BLaER1 treated with 17β-estradiol and CSF1 and Interleukin-3, amounts not matched to agents 10 nM and 100 nM (cell line): ENCODE measurements at regions not wholly inside any gene's neighbourhood (a gene's known extent, or its start where the extent isn't known, plus 50 kb on each side); places are given as distances from the start of the nearest gene placed in this dataset.
"Not testable (repeated sequence)": the region's sequence is repeated elsewhere in the genome, so short reads cannot be mapped to it uniquely, and the experiment has no call there.

Experiments used
- H3K27ac ChIP-seq, 11 experiments: shearing (Covaris generic); formaldehyde crosslinking; 2 replicates each; pipeline ENCODE4 v1.8.1; 2022
- H3K27me3 ChIP-seq, 11 experiments: shearing (Covaris generic); formaldehyde crosslinking; 2 replicates each; pipeline ENCODE4 v1.8.1; 2022
- H3K36me3 ChIP-seq, 11 experiments: shearing (Covaris generic); formaldehyde crosslinking; 2 replicates each; pipeline ENCODE4 v1.8.1; 2022
- H3K4me1 ChIP-seq, 10 experiments: shearing (Covaris generic); formaldehyde crosslinking; 2 replicates each; pipeline ENCODE4 v1.8.1; 2022
- H3K4me2 ChIP-seq, 11 experiments: shearing (Covaris generic); formaldehyde crosslinking; 2 replicates each; pipeline ENCODE4 v1.8.1; 2022
- H3K4me3 ChIP-seq, 10 experiments: shearing (Covaris generic); formaldehyde crosslinking; 2 replicates each; pipeline ENCODE4 v1.8.1; 2022
- H3K9ac ChIP-seq, 11 experiments: shearing (Covaris generic); formaldehyde crosslinking; 2 replicates each; pipeline ENCODE4 v1.8.1; 2022
- H3K9me3 ChIP-seq, 11 experiments: shearing (Covaris generic); formaldehyde crosslinking; replicated peaks in 1 of 11; 2 replicates each; pipeline ENCODE4 v1.8.1; 2022
- H4K20me1 ChIP-seq, 11 experiments: shearing (Covaris generic); formaldehyde crosslinking; 2 replicates each; pipeline ENCODE4 v1.8.1; 2022
- Cebpa-rat ChIP-seq, 11 experiments: shearing (Covaris generic); IDR thresholded peaks; 2 replicates each; pipeline ENCODE4 v1.8.1; 2022

DNA sequence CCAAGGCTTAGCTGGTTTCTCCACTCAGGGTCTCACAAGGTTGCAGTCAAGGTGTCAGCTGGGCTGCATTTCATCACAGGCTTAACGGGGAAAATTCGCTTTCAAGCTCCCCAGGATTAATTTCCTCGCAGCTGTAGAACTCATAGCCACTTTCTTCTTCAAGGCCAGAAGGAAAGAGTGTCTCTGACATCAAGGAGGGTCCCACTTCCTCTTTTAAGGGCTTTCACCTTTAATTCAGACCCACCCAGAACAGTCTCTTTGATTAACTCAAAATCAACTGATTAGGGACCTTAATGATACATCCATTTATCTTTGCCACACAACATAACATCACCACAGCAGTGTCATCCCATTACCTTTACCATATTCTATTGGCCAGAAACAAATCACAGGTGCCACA is 183.3 kb upstream of the ARID1B start:
- Histone ChIP-seq H3K4me3 (no peak overlapping the region), H3K36me3 (no peaks in the 10 kb centered on the region), H3K4me2 (no peak overlapping the region), H3K9me3 (peaks cover 0 to 11% (median 0%) of the 10 kb centered on the region in 11 experiments; a peak in 5 of 22 replicates), H3K4me1 (peaks cover 0 to 7% (median 0%) of the 10 kb centered on the region in 10 experiments; a peak in 1 of 20 replicates), H3K27me3 (no peaks in the 10 kb centered on the region), H3K27ac (no peak overlapping the region), H3K9ac (no peak overlapping the region), H4K20me1 (no peaks in the 10 kb centered on the region)
- no peak for TF ChIP-seq Cebpa-rat (IDR thresholded peaks at IDR 0.05)

DNA sequence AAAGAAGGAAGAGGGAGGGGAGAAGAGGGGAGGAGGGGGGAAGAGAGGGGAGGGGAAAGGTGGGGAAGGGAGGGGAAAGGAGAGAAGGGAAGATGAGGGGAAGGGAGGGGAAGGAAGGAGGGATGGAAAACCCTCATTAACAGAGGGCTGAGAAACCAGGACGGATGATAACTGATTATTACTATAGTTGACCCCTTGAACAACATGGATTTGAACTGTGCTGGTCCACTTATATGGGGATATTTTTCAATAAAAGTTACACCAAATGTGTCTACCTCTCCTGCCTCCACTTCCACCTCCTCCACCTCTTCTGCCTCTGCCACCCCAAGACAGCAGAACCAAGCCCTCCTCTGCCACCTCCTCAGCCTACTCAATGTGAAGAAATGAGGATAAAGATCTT is 184.1 kb upstream of the ARID1B start:
- Histone ChIP-seq H3K36me3 (no peaks in the 10 kb centered on the region), H3K27me3 (no peaks in the 10 kb centered on the region), H3K27ac (no peak overlapping the region), H3K4me3 (no peak overlapping the region), H3K4me2 (no peak overlapping the region), H3K9ac (no peak overlapping the region), H3K4me1 (peaks cover 0 to 7% (median 0%) of the 10 kb centered on the region in 10 experiments; a peak in 1 of 20 replicates), H3K9me3 (peaks cover 0 to 11% (median 0%) of the 10 kb centered on the region in 11 experiments; a peak in 6 of 22 replicates), H4K20me1 (no peaks in the 10 kb centered on the region)
- no peak for TF ChIP-seq Cebpa-rat (IDR thresholded peaks at IDR 0.05)

DNA sequence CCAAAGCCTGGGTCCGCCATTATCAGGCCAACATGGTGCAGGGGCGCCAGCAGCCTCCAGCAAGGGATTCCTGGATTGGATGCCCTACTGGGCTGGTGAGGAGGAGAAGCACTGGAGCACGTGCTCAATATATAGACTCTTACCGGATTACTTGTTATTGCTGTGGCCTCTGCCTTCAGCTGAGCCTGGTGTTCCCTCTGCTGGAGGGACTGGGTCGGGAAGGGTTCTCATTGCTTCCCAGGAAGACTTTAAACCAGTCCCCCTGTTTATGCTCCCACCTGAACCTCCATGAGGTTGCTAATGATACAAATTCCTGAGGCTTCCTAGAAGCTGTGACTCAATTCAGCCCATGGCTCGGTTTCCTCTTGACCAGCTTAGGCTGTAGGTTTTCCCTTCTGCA is 186.7 kb upstream of the ARID1B start:
- H4K20me1 ChIP-seq: no peaks in the 10 kb centered on the region
- H3K4me1 ChIP-seq: peaks cover 0 to 7% (median 0%) of the 10 kb centered on the region in 10 experiments; a peak in 1 of 20 replicates
- H3K4me2 ChIP-seq: no peak overlapping the region
- H3K9me3 ChIP-seq: peaks cover 0 to 16% (median 7%) of the 10 kb centered on the region in 11 experiments; a peak in 13 of 22 replicates
- no peaks in the 10 kb centered on the region for H3K27me3 ChIP-seq
- no peak for TF ChIP-seq Cebpa-rat (IDR thresholded peaks at IDR 0.05)
- H3K4me3 ChIP-seq: no peak overlapping the region
- H3K27ac ChIP-seq: no peak overlapping the region
- no peak overlapping the region for H3K9ac ChIP-seq
- no peaks in the 10 kb centered on the region for H3K36me3 ChIP-seq

DNA sequence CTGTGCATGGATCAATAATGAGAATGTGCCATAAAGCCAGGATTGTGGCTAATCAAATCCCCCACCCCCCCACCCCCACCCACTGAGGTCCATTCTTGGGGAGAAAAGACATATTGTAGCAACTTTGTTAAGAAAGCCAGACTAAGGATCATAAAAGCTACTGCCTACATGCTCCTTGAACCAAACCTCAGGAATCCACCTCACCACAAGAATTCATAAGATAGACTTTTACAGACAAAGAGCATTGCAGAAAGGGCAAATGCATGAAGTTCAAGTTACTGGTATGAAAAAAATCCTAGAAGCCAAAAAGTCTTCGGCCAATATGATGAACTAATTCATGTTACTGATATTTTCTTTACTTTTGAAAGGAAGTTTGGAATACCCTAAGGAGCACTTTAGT is 187.9 kb upstream of the ARID1B start:
- Histone ChIP-seq H3K9me3 (peaks cover 0 to 10% (median 6%) of the 10 kb centered on the region in 11 experiments; a peak in 13 of 22 replicates), H3K27me3 (no peaks in the 10 kb centered on the region), H3K4me1 (no peaks in the 10 kb centered on the region), H4K20me1 (no peaks in the 10 kb centered on the region), H3K4me3 (no peak overlapping the region), H3K9ac (no peak overlapping the region), H3K27ac (no peak overlapping the region), H3K4me2 (no peak overlapping the region), H3K36me3 (no peaks in the 10 kb centered on the region)
- no peak for TF ChIP-seq Cebpa-rat (IDR thresholded peaks at IDR 0.05)

DNA sequence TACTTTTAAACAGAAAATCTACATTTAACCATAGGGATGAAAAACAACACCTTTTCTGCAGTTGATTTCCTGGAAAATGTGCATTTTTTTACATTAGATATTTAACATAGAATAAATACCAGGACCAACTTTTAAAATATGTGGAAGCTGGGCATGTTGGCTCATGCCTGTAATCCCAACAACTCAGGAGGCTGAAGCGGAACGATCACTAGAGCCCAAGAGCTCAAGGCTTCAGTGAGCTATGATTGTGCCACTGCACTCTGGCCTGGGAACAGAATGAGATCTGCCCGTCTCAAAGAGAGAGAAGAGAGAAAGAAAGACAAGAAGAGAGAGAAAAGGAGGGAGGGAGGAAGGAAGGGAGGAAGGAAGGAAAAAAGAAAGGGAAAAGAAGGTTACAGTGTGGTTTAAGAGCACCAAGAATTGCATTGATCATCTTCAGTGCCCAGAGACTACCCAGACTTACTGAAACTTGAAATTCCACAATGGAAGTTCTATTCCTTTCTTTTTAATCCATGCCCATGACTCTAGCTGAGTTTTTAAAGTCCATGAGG is 189.4 kb upstream of the ARID1B start:
- no peak overlapping the region for H3K4me3 ChIP-seq
- H3K27me3 ChIP-seq: no peaks in the 10 kb centered on the region

DNA sequence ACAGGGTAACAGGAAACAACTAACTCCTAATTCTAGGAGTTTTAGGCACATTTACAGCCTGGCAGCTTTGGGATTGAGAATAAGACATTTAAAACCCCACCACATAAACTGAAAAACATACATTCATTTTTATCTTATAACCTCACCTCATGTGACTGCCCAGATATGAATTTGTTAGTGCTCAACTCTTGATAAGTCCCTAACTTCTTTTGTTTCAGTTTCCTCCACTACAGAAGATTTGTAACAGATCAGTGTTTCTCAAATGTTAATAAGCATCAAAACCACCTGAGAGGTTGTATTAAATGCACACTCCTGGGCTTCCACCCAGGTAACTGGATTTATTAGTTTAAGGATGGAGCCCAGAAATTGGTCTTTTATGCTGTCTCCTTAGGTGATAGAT is 190.1 kb upstream of the ARID1B start:
- Histone ChIP-seq H3K4me2 (no peak overlapping the region), H3K4me1 (no peaks in the 10 kb centered on the region; a peak in 1 of 20 replicates), H4K20me1 (no peaks in the 10 kb centered on the region), H3K27me3 (no peaks in the 10 kb centered on the region), H3K27ac (no peak overlapping the region), H3K9me3 (peaks cover 0 to 10% (median 5%) of the 10 kb centered on the region in 11 experiments; a peak in 9 of 22 replicates), H3K9ac (no peak overlapping the region), H3K4me3 (no peak overlapping the region), H3K36me3 (no peaks in the 10 kb centered on the region)
- TF ChIP-seq Cebpa-rat (IDR thresholded peaks at IDR 0.05): no peak

More for the DNA sequence above, 189.4 kb upstream of the ARID1B start:
- Histone ChIP-seq H4K20me1 (no peaks in the 10 kb centered on the region), H3K4me2 (no peak overlapping the region), H3K36me3 (no peaks in the 10 kb centered on the region), H3K9me3 (peaks cover 0 to 10% (median 5%) of the 10 kb centered on the region in 11 experiments; a peak in 9 of 22 replicates), H3K4me1 (no peaks in the 10 kb centered on the region; a peak in 1 of 20 replicates), H3K9ac (no peak overlapping the region), H3K27ac (no peak overlapping the region)
- no peak for TF ChIP-seq Cebpa-rat (IDR thresholded peaks at IDR 0.05)

DNA sequence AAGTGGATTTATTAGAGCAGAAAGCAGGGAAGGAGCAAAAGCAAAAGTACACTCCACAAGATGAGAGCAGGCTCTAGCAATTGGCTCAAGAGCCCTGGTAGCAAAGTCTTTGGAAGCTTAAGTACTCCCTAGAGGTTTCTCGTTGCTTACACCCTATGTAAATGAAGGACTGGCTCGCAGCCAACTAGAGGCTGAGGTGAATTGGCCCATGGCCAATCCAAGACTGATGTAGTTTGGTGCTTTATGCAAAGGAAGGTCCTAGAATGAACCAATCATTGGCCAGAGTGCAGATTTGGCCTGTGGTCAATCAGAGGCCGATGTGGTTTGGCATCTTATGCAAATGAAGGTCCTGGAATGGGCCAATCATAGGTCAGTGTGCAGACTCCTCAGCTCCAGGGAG is 191.3 kb upstream of the ARID1B start:
- Histone ChIP-seq H3K4me3 (no peak overlapping the region), H3K9me3 (peaks cover 0 to 11% (median 5%) of the 10 kb centered on the region in 11 experiments; a peak in 10 of 22 replicates), H3K4me2 (no peak overlapping the region), H3K9ac (no peak overlapping the region), H3K4me1 (no peaks in the 10 kb centered on the region; a peak in 1 of 20 replicates), H3K27ac (no peak overlapping the region), H3K27me3 (no peaks in the 10 kb centered on the region), H3K36me3 (no peaks in the 10 kb centered on the region), H4K20me1 (no peaks in the 10 kb centered on the region)
- TF ChIP-seq Cebpa-rat (IDR thresholded peaks at IDR 0.05): no peak

DNA sequence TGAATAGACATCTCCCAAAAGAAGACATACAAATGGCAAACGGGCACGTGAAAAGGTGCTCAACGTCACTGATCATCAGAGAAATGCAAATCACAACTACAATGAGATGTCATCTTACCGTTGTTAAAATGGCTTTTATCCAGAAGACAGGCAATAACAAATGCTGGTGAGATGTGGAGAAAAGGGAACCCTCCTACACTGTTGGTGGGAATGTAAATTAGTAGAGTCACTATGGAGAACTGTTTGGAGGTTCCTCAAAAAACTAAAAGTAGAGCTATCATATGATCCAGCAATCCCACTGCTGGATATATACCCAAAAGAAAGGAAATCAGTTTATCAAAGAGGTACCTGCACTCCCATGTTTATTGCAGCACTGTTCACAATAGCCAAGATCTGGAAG is 193.1 kb upstream of the ARID1B start:
- H3K4me1 ChIP-seq, H3K9ac ChIP-seq, H3K36me3 ChIP-seq, H3K4me2 ChIP-seq, H3K27ac ChIP-seq, H3K27me3 ChIP-seq, H4K20me1 ChIP-seq, H3K4me3 ChIP-seq: not testable (repeated sequence)
- peaks cover 12 to 19% (median 14%) of the 10 kb centered on the region in 11 experiments for H3K9me3 ChIP-seq

DNA sequence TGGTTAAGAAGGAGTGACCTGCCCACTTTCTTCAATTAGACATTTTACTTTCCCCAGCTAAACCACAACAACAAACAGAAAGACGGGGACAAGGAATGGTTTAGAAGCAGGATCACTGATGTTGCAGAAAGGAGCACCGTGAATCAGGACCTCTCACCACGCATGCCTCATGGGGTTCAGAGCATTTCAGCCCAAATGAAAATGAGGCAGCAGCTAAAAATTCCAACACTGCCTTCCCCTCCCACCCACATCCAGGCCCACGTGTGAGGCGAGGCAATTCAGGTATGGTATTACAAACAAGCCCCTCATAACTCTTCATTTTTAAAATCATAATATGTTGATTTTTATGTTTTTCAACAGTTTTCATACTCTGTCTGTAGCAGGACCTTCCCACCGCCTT is 194.1 kb upstream of the ARID1B start:
- Histone ChIP-seq H3K27ac (no peak overlapping the region), H3K4me1 (no peaks in the 10 kb centered on the region; a peak in 1 of 20 replicates), H4K20me1 (no peaks in the 10 kb centered on the region), H3K27me3 (no peaks in the 10 kb centered on the region), H3K36me3 (no peaks in the 10 kb centered on the region), H3K4me3 (no peak overlapping the region), H3K4me2 (no peak overlapping the region), H3K9me3 (peaks cover 22 to 30% (median 25%) of the 10 kb centered on the region in 11 experiments), H3K9ac (no peak overlapping the region)
- TF ChIP-seq Cebpa-rat (IDR thresholded peaks at IDR 0.05): no peak

DNA sequence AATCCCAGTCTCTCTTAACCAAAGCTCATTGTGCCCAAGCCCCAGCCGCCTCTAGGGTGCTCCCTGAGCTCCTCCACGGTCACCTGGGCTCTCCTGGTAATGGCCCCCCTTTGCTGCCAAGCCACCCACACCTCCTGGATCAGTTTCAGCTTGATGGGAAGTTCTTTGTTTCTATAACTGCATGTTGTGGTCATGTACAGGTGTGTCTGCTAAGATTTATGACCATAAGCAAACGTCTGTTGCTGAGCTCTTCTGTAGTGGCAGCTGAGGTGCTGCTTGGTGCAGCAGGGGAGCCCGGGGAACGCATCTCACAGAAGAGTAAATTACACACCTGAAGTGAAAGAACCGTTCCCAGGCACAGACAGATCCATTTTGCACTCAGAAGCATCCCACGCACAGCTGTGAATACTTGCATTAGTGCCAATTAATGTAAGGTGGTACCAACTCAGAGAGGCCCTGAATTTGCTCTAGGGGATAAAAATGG is 194.6 kb upstream of the ARID1B start:
- peaks cover 27 to 35% (median 30%) of the 10 kb centered on the region in 11 experiments for H3K9me3 ChIP-seq
- H3K9ac ChIP-seq: no peak overlapping the region
- no peak for TF ChIP-seq Cebpa-rat (IDR thresholded peaks at IDR 0.05)
- no peaks in the 10 kb centered on the region for H4K20me1 ChIP-seq
- H3K27ac ChIP-seq: no peak overlapping the region
- H3K36me3 ChIP-seq: no peaks in the 10 kb centered on the region
- no peak overlapping the region for H3K4me3 ChIP-seq
- H3K4me2 ChIP-seq: no peak overlapping the region
- H3K4me1 ChIP-seq: no peaks in the 10 kb centered on the region; a peak in 1 of 20 replicates
- H3K27me3 ChIP-seq: no peaks in the 10 kb centered on the region
